Right renal cortex interstitium (tissue), 3 donors: ENCODE measurements at regions not wholly inside any gene's neighbourhood (a gene's known extent, or its start where the extent isn't known, plus 50 kb on each side); places are given as distances from the start of the nearest gene placed in this dataset.

Experiments
- DNase-seq, 3 donors: peaks; one replicate each; pipeline ENCODE4 v3.0.0-alpha.2; 2013; ENCODE audit warnings: low read depth in 3 of 3, low spot score in 2 of 3

GRCh38 chr22:48976556-48977535 lies 850.8 kb downstream of the BRD1 start:
- DNase-seq, result no peak

- DNase-seq, result no peak
Measured at GRCh38 chr22:48975886-48976285, 851.8 kb downstream of the BRD1 start.

DNA sequence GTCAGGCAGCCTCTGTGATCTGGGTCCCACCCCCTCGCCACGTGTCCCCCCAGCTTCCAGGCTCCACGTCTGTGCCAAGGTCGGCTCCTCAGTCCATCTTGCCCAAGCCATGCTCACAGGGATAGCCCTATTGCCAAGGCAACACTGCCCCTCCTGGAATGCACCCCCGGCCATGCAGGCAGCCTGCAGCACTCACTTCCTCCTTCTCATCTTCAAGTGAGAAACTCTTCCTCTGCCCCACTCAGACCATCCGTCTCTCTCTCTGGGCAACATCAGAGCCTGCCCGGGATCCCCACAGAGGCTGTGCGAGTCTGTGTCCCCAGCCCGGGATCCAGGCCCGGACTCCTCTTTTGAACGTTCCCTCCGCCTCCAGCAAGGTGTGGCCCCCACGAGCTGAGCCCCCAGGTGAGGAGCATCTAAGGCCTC lies 852.3 kb downstream of the BRD1 start:
- no peak for DNase-seq

- DNase-seq, result no peak
Measured at GRCh38 chr22:48974443-48975315, 853.0 kb downstream of the BRD1 start.

DNA sequence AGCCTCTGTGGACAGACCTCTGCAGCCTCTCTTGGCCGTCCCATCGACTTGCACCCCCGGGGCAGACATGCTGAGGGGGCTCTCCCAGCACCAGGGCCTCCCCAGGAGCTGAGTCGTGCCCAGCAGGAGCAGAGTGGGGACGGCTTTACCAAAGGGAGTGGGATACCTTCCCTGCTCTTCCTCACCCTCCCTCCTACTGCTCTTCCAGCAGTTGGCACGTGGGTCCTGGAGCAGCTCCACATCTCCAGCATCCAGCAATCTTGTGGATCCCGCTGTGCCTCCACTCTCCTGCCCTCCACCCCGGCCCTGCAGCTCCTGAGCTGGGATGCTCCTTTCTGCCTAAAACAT lies 854.0 kb downstream of the BRD1 start:
- DNase-seq, result no peak

- no peak for DNase-seq
Measured at GRCh38 chr22:48972979-48973693, 854.5 kb downstream of the BRD1 start.

- no peak for DNase-seq
Measured at GRCh38 chr22:48968201-48968959, 859.3 kb downstream of the BRD1 start.

DNA sequence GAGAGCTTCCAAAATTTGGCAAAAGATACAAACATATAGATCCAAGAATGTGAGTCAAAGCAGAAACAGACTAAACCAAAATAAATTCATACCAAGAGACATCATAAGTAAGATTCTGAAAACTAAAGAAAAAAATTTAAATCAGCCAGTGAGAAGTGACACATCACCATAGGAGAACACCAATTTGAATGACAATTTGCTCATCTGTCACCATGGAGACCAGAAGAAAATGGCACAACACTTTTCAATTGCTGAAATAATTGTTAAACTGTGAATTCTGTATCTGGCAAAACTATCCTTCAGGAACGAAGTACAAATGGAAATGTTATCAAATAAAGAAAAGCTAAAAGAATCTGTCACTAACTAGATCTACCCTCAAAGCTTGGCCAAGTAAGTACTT lies 864.3 kb downstream of the BRD1 start:
- no peak for DNase-seq

GRCh38 chr22:48961705-48962104 lies 866.0 kb downstream of the BRD1 start:
- no peak for DNase-seq

GRCh38 chr22:48960980-48961660 lies 866.6 kb downstream of the BRD1 start:
- DNase-seq, result no peak

GRCh38 chr22:48960576-48960975 lies 867.1 kb downstream of the BRD1 start:
- no peak for DNase-seq

- no peak for DNase-seq
Measured at GRCh38 chr22:48959496-48959895, 868.2 kb downstream of the BRD1 start.

GRCh38 chr22:48957987-48958321 lies 869.7 kb downstream of the BRD1 start:
- DNase-seq, result no peak

GRCh38 chr22:48957311-48957986 lies 870.2 kb downstream of the BRD1 start:
- DNase-seq, result no peak

GRCh38 chr22:48955351-48956311 lies 872.0 kb downstream of the BRD1 start:
- DNase-seq, result no peak

- no peak for DNase-seq
Measured at GRCh38 chr22:48954781-48955311, 872.8 kb downstream of the BRD1 start.

GRCh38 chr22:48953830-48954229 lies 873.8 kb downstream of the BRD1 start:
- DNase-seq, result no peak
